B cell (primary cell): ENCODE measurements at regions not wholly inside any gene's neighbourhood (a gene's known extent, or its start where the extent isn't known, plus 50 kb on each side); places are given as distances from the start of the nearest gene placed in this dataset.

ENCODE experiments used
- EZH2 ChIP-seq: IDR thresholded peaks from 2 replicates; pipeline ENCODE4 v1.6.1; 2012; ENCODE audit warnings: borderline replicate concordance, low read depth, mild to moderate bottlenecking, moderate library complexity, low read length; ENCODE audit not compliant: insufficient read depth, poor library complexity, severe bottlenecking
- TF ChIP-seq, protein P1 (sequence below): fragments of 200-600 bp; IDR thresholded peaks from one replicate; pipeline ENCODE4 v1.8.0; 2022; ENCODE audit warnings: antibody characterized with exemption, mild to moderate bottlenecking

DNA sequence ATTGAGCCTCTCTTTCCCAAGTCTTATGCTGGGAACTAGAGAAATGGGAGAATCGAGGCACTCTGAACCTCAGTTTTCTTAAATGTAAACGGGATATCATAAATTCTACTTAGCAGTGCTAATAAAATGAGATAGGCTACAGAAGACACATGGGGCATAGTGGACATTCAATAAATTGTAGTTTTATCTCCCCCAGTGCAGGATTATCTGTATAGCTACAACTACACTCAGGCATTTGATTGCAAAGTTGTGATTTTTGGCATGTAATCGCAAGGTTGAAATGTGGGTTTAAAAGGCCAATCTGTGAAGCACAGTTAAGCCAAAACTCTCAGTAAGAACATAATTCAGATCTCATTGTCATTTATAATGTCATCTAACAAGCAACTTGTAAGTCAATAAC, 413.7 kb upstream of the LMCD1 start:
- TF ChIP-seq, protein P1, sequence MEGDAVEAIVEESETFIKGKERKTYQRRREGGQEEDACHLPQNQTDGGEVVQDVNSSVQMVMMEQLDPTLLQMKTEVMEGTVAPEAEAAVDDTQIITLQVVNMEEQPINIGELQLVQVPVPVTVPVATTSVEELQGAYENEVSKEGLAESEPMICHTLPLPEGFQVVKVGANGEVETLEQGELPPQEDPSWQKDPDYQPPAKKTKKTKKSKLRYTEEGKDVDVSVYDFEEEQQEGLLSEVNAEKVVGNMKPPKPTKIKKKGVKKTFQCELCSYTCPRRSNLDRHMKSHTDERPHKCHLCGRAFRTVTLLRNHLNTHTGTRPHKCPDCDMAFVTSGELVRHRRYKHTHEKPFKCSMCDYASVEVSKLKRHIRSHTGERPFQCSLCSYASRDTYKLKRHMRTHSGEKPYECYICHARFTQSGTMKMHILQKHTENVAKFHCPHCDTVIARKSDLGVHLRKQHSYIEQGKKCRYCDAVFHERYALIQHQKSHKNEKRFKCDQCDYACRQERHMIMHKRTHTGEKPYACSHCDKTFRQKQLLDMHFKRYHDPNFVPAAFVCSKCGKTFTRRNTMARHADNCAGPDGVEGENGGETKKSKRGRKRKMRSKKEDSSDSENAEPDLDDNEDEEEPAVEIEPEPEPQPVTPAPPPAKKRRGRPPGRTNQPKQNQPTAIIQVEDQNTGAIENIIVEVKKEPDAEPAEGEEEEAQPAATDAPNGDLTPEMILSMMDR: no peak
- TF ChIP-seq EZH2: no peak
